CD1c-positive myeloid dendritic cell (primary cell): ENCODE measurements at regions not wholly inside any gene's neighbourhood (a gene's known extent, or its start where the extent isn't known, plus 50 kb on each side); places are given as distances from the start of the nearest gene placed in this dataset.
A peak's percentile ranks its signal among the peaks of the same experiment; 100 is the strongest.
"Not testable (repeated sequence)": the region's sequence is repeated elsewhere in the genome, so short reads cannot be mapped to it uniquely, and the experiment has no call there.

Source experiments
- DNase-seq: peaks from one replicate; pipeline ENCODE4 v3.0.0-alpha.2; 2016; ENCODE audit errors: extremely low spot score

DNA sequence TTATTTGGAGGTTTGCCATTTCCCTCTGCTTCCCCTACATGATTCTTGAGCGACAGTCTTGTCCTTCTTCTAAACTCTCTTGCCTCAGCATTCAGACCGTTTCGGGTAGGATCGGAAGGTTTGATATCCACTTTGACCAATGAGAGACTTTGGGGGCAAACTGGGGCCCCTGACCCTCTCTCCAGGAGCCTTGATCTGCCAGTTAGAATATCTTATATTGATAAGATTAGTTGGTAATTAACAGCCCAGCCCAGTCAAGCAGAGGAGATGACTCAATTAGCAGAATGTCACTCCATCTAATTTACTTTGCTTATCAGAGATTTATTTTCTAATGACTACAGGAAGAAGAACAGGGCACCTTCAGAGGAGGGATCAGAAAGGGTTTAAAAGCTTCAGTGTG is 532.8 kb downstream of the XYLT1 start:
- no peak for DNase-seq

DNA sequence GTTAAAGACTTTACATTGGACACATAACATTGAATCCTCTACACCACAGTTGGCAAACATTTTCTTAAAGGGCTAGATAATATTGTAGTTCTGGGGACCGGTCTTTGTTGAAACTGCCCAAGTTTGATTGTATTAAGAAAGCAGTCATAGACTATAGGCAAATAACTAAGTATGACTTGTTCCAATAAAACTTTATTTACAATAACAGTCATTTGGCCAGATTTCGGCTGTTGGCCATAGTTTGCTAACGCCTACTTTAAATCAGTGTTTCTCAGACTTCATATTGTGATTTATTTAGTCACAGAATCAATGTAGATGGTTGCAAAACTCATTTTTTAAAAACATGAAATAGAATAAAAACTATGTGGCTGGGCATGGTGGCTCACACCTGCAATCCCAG is 531.8 kb downstream of the XYLT1 start:
- DNase-seq = no peak

DNA sequence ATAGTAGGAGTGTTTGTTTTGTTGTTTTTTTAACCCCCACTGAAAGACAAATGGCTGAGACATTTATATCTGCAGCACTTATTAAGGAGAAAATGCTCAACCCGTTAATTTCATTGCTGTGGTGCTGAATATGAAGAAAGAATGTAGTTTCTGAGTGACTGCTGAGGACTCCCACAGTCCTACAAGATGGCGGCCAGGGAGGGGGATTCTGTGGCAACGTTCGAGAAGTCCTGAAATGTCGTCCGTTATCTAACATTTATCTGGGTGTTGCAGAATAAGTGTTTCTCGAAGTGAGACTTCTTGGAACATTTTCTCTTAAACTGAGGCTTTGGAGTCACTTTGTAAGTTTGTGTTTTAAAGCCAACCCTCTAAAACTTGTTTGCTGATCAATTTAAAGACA is 530.4 kb downstream of the XYLT1 start:
- DNase-seq = no peak

DNA sequence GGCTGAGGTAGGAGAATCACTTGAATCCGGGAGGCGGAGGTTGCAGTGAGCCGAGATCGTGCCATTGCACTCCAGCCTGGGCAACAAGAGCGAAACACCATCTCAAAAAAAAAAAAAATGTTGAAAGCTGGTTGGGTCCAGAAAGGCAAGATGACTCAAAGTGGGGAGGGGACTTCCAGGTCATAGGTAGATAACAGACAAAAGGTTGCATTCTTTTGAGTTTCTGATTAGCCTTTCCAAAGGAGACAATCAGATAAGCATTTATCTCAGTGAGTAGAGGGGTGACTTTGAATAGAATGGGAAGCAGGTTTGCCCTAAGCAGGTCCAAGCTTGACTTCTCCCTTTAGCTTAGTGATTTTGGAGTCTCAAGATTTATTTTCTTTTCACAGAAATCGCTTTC is 527.9 kb downstream of the XYLT1 start:
- not testable (repeated sequence) for DNase-seq

DNA sequence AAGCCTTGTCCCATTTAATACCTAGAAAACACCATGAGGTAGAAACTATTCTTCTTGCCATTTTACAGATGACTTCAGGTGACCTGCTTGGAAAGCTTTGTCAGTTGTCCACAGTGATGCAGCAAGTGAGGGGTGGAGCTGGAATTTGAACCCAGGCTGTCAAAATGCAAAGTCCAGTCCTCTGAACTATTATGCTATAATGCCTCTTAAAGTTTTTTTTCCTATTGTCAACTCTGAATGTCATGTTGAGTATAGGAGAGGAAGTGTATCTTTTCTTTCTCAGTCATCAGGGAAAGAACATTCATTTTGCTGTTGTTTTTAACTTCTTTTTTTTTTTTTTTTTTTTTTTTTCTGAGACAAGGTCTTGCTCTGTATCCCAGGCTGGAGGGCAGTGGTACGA is 525.6 kb downstream of the XYLT1 start:
- DNase-seq = no peak

DNA sequence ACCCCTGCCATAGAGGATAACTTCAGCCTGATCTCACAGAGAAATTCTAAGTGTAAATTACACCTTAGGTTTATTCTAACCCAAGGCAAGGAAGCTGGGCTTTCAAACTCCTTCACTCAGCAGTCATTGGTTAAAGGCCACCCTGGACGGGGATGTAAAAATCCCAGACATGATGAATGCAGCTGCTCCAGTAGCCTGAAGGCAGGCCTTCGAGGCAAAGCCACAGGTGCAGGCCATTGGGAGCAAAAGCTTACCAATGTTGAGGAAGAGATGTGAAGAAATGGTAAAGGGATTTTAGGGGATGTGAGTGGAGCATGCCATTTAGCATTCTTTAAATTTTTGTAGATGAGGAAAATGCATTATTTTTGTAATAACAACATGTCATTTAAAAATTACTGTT is 514.4 kb downstream of the XYLT1 start:
- DNase-seq = no peak

DNA sequence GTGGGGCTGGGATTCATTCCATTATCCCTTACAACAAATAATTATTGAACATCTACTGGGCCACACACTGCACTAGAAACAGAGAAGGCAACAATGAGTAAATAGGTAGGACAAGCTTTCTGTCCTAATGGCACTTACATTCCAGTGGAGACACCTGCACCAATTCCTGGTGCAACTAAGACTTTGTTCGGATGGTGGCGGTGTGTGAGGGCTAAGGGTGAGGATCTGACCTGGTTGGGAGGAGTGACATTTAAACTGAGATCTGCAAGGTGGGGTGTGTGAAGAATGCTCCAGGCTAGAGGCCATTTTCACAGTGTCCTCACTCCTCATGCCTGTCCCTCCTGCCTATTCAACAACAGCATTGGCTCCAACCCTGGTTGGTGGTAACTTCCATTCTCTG is 510.0 kb downstream of the XYLT1 start:
- no peak for DNase-seq

DNA sequence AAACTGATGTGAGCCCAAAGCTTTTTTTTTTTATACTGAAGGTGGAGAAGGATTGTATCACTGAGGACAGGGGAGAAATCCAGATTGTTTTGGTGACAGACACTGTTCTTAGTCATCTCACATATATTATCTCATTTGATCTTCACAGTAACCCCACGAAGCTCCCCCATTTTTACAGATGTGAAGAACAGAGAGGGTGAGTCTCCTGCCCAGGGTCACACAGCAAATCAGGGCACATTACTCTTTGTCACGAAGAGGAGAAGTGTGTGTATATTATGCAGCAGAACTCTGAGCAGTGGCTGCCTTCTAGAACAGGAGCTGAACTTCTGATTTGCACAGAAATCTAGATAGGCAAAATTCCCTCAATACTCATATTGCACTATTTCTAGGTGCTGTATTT is 504.3 kb downstream of the XYLT1 start:
- DNase-seq = no peak

DNA sequence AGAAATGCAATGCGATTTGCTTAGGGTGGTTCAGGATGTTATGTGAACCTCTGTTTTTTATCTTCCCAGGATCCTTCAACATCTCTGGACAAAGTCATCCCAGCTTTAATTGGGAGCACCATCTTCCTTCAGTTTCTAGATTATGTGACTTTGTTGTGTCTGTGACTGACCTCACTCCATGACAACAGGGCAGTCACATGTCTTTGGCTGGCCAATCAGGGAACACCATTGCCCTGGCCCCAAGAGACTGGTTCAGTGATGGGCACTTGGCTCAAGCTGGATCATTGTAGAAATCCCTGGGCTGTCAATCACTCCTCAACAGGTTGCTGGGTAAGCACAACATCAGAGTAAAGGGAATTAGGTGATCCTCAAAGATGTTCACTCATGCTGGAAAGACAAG is 499.7 kb downstream of the XYLT1 start:
- no peak for DNase-seq

DNA sequence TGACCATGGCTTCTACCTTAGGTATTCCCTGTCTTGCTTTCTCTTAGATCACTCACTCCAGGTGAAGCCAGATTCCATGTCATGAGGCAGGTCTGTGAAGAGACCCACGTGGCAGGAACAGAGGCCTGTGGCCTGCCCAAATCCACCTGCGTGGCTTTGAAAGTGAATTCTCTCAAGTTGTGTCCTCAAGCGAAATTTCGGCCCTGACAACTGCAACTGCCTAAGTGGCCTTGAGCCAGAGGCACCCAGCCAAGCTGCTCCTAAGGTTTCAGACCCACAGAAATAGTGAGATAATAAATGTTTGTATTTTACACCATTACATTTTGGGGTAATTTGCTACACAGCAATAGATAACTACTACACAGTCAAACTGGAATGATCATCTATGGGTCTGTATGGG is 497.9 kb downstream of the XYLT1 start:
- no peak for DNase-seq

DNA sequence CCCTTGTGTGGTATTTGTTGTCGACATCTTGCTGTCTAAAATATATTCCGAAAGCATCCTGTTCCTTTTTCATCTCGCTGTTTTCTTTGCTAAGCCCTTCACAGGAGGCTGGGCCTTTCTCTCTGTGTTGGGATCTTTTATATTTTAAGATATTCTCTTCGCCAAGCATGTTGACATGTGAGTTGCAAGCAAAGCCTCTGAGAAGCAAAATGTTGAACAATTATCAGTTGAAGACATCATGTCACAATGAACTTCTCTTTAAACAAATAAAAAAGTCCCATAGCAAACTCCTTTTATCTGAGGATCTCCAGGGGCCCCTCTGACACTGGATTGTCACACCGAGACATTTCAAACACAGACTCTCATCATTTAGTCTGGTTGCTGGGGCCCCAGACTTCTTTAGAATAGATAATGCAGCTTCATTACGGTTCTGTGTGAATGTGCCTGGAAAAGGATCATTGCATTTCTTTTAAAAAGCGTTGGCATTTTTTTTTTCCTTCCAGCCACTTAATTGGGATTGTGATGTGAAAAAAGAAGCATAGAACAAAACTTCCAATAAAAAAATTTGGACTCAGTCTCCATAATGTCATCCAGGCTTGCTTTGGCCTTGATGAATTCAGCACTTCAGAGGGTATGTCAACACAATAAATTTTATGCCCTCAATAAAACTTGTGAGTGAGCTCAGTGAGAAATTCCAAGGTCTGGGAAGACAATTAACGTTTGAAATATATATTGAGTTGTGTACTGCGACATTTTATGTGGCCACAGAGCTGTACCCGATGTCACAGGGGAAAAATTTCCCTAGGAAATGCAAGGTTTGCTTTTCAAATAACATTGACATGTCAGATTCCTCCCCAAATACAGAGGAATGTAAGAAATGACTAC is 496.8 kb downstream of the XYLT1 start:
- no peak for DNase-seq

DNA sequence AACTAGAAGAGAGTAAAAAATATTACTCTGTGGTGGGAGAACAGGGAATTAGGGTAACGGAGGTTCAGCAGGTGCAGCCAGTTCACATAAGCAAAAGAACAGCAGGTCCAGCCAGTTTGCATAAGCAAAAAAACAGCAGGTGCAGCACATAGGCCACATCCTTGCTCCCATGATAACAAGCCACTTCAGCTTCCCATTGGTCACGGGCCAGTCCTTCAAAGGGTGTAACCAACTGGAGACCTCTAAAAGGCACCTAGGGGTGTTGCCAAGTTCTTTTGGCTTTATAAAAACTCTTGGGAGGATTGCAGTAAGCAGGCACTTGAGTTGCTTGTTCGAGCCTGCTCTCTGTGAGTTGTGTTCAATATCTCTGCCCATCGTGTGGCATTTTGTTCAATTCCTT is 488.1 kb downstream of the XYLT1 start:
- no peak for DNase-seq

DNA sequence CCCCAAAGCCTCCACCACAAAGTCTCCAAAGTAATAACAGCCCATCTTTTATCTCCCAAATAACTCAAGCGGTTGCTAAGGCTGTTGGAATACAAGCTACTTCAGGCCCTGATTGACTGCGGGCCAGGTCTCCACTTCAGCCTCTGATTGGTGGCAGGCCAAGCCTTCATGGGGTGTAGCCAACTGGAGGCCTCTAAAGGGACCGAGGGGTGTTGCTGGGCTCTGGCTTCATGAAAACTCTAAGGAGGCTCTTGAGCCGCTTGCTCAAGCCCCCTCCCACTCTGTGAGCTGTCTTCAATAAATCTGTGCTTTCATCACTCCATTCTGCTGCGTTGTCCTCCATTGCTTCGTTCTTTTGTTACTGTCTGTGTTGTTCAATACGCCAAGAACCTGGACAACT is 487.2 kb downstream of the XYLT1 start:
- DNase-seq = no peak

DNA sequence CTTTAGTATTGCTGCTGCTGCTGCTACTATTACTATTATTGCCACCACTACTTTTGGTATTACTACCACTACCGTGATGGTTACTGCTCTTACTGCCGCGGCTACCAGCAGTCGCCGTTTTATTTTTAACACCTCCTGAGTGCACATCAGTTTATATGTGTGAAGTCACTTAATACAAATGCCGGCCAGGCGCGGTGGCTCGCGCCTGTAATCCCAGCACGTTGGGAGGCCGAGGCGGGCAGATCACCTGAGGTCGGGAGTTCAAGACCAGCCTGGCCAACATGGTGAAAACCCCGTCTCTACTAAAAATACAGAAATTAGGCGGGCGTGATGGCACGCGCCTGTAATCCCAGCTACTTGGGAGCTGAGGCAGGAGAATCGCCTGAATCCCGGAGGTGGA is 486.7 kb downstream of the XYLT1 start:
- not testable (repeated sequence) for DNase-seq

DNA sequence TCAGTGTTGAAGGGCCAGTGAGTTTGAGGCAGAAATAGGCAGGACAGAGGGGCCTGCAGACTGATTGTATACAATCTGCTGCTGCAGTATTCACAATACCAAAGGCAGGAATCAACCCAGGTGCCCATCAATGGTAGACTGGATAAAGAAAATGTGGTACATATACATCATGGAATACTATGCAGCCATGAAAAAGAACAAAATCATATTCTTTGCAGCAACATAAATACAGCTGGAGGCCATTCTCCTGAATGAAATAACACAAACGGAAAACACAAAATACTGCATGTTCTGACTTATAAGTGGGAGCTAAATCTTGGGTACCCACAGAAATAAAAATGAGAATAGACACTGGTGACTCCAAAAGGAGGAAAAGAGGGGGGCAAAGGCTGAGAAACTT is 485.1 kb downstream of the XYLT1 start:
- no peak for DNase-seq

DNA sequence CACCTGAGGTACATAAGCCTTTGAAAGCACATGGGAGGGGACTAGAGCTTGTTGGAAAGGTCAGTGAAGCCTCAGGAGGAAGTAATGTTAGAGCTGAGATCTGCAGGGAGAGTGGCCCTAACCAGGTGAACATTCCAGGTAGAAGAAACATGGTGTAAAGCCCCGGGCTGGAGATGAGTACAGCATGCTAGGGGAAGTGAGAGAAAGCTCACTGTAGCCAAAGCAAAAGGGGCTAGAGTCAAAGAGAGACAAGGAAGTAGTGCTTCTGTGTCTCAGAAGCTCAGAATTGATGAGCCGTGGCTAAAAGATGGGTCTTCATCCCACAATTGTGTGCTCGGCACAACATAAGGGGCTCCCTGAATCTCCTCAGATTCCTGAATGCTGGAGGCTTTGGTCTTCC is 481.8 kb downstream of the XYLT1 start:
- DNase-seq = no peak

DNA sequence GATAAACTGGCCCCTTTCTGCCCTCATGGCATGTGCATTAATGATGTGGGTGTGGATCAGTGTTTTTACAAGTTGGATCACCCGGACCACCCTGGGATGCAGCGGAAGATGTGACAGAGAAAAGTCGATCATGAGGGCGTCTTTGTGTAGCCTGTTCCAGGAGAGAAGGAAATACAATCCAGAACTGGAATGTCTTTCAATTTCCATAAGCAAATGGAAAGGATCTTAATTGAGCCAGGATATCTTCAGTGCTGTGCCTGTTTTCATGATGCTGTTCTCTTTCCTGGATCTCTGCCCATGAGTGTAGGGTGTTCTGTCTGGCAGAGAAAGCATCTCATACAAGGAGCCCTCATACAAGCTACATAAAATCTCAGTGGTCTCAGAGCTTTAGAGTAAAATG is 481.4 kb downstream of the XYLT1 start:
- DNase-seq = no peak

DNA sequence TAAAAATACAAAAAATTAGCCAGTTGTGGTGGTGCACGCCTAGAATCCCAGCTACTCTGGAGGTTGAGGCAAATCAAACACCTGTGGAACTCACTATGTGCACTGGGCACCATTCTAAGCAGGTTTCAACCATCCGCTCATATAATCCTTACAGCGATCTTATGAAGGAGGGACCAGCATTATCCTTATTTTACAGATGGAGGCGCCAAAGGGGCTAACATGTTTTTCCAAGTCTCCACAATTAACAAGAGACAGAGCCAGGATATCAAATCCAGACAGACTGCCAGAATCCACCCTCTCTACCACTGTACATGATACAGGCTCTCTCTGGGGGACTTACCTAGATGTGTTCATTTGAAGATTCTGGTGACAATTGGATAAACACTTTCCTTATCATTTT is 479.0 kb downstream of the XYLT1 start:
- no peak for DNase-seq

DNA sequence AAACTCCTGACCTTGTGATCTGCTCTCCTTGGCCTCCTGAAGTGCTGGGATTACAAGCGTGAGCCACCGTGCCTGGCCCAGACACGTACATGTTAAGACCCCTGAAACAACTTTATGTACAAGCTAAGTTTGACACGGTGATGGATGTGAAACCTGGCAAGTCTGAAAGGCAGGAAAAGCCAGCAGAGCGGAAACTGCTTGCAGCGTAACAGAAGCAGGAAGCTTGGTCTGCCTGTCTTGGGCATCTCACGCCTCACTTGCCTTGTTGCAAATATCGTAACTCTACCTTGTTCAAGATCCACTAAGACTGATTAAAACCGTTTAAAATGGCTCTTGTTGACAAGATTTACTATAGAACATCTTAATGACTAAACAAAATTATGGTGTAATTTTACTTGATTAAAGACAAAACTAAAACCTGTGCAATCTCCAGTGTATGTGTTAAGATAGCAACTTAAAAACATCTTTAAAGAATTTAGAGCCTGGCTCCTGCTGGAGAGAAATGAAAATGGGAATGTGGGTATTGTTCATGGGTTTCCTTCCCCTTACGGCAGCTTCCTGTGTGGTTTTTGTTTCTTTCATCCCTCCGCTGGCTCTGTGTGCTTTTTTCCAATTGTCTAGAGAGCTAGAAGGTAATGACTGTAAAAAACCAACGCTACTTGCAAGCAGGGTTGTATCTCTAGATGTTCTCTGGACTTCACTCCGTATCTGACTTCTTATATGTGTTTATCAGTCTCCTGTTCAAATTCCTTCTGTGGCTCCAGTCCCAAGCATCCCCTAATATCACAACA is 477.6 kb downstream of the XYLT1 start:
- peak; percentile 8 for DNase-seq

DNA sequence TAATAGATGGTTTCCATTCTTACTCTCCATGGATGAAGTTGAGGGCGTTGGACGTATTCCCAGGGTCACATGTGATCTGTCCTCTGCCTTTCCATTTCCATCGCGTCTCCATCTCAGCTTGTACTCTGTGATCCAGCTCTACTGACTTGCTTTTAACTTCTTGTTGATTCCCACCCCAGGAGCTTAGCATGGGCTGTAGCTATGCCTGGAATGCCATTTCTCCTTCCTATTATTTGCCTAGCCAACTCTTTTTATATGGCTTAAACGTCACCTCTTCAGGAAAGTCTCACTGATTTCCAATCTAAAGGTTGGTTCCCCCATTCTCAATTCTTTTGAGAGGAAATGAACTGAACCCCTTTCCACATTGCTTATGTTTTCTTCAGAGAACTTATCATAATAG is 475.9 kb downstream of the XYLT1 start:
- DNase-seq = no peak

DNA sequence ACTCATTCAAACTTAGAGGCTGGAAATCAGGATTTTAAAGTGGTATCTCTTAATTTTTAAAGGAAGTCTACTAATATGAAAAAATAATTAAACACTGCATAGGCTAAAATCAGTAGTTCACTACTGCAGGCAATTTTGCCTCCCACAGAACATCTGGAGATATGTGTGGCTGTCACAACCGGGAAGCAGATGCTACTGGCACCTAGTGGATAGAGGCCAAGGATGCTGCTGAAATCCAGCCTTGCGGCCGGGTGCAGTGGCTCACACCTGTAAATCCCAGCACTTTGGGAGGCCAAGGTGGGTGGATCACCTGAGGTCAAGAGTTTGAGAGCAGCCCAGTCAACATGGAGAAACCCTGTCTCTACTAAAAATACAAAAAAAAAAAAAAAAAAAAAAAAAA is 473.9 kb downstream of the XYLT1 start:
- DNase-seq = no peak

DNA sequence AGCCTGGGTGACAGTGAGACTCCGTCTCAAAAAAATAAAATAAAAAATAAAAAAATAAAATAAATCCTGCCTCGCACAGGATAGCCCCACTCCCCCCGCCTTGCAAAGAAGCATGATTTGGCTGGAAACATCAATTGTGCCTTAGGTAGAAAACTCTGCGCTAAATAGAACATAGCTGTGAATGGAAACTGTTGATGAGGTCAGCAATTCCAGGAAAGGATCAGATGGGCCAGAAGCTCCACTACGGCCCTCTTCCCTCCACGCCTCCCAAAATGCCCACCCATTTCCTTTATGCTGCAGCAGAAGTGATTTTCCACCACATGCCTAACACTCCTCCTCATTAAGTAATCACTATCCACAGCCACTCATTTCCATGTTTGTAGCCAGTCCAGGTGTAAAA is 473.4 kb downstream of the XYLT1 start:
- no peak for DNase-seq

DNA sequence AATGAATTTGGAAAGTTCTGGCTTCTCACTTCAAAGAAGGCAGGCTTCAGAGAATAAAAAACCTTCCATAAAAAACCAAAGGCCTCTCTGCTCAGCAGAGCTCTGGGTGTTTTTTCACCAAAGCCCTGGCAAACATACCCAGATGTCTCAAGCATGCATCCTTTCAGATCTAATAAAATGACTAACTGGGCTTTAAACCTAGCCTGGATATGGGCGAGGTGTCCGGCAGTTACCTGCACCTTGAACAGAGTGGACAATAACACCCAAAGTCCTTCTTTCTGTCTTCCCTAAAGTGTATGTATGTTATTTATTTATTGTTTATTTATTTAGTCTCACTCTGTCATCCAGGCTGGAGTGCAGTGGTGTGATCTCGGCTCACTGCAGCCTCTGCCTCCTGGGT is 469.3 kb downstream of the XYLT1 start:
- DNase-seq = no peak
